ENCODE measurements at regions not wholly inside any gene's neighbourhood (a gene's known extent, or its start where the extent isn't known, plus 50 kb on each side); places are given as distances from the start of the nearest gene placed in this dataset.
"Not testable (repeated sequence)": the region's sequence is repeated elsewhere in the genome, so short reads cannot be mapped to it uniquely, and the experiment has no call there.

DNA sequence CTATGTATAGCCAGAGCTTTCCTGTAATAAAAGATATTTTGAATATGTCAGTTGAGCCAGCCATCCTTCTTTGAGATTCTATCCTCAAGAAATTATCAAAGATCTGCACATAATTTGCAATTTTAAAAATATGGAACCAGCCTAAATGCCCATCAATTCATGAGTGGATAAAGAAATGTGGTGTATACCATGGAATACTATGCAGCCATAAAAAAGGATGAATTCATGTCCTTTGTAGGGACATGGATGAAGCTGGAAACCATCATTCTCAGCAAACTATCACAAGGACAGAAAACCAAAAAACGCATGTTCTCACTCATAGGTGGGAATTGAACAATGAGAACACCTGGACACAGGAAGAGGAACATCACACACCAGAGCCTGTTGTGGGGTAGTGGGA lies 150.5 kb upstream of the TOP1 start:
- TF ChIP-seq, protein P1, sequence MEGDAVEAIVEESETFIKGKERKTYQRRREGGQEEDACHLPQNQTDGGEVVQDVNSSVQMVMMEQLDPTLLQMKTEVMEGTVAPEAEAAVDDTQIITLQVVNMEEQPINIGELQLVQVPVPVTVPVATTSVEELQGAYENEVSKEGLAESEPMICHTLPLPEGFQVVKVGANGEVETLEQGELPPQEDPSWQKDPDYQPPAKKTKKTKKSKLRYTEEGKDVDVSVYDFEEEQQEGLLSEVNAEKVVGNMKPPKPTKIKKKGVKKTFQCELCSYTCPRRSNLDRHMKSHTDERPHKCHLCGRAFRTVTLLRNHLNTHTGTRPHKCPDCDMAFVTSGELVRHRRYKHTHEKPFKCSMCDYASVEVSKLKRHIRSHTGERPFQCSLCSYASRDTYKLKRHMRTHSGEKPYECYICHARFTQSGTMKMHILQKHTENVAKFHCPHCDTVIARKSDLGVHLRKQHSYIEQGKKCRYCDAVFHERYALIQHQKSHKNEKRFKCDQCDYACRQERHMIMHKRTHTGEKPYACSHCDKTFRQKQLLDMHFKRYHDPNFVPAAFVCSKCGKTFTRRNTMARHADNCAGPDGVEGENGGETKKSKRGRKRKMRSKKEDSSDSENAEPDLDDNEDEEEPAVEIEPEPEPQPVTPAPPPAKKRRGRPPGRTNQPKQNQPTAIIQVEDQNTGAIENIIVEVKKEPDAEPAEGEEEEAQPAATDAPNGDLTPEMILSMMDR (IDR thresholded peaks at IDR 0.05; ENCODE audit: insufficient read depth, low read depth, low read length) = not testable (repeated sequence)
- not testable (repeated sequence) for TF ChIP-seq EZH2 (IDR thresholded peaks at IDR 0.05; ENCODE audit: insufficient read depth, low read length)
